Colon (tissue), 2 donors: ENCODE measurements at regions not wholly inside any gene's neighbourhood (a gene's known extent, or its start where the extent isn't known, plus 50 kb on each side); places are given as distances from the start of the nearest gene placed in this dataset.
"Not testable (repeated sequence)": the region's sequence is repeated elsewhere in the genome, so short reads cannot be mapped to it uniquely, and the experiment has no call there.

Experiments used
- FAIRE-seq: peaks from 2 replicates; lab custom pipeline; 2012; peaks lifted over from hg19 to GRCh38; lab: Jason Lieb, UNC
- donor health status: control.
- donor health status: control.

- FAIRE-seq = no peak
These were observed 108.4 kb upstream of the SGCD start for GRCh38 chr5:156218367-156219158.

DNA sequence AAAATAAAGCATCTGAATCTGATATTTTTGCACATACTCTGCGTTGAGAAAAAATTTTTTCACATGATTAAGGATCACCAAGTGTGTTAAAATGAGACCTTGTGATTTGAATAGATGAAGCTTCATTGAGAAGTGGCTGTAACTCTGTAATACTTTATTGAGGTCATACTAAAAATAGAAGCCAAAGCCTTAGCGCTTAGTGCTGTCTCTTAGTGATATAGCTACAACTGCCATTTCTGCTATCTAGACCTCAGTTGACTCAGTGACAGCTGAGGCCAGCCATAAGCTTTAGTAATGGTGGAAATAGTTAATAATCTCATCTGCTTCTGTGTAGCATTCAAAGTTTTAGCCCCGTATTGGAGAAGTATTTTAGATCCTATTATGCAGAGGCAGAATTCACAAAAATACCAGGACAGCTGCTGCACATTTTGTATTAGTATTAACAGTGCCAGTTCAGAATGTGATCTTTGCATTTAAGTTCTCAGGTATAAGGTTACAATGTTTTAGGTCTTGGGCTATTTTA lies 107.4 kb upstream of the SGCD start:
- no peak for FAIRE-seq

DNA sequence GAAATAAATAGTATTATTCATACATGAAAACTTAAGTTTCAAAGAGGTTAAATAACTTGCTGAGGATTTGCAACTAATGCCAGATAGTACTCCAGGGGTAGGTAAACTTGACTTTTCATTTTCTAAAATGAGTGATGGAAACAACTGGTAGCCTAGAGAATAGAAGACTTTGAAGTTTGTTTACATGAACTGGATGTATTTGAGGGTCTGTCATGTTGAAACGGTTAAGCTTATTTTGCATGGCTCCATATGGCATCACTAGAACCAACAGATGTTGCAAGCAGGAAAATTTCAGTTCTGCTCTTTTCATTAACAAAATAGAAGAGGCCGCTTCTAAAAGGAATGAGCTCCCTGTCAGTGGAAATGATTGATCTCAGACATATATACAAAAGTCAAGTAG lies 105.1 kb upstream of the SGCD start:
- FAIRE-seq = no peak

DNA sequence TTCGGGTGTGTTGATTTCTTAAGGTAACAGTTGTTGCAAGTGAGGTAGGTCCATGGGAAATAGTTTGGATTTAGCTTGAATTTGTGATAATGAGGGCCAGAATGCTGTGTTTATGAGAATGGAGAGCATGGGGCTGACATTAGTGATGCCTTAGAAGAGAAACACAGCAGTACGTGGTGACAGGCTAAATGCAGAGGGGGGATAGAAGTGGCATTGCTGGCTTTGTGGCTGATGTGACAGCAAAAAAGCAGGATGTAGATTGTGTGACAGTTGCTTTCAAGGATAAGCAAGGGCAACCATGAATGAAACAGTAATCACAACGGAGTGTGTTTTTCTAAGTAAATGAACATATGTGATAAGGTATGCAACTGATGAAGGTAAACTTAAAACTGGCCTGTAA lies 103.4 kb upstream of the SGCD start:
- FAIRE-seq = no peak

GRCh38 chr5:156226485-156226884 lies 100.5 kb upstream of the SGCD start:
- FAIRE-seq = not testable (repeated sequence)

GRCh38 chr5:156230887-156231286 lies 96.1 kb upstream of the SGCD start:
- FAIRE-seq = no peak

GRCh38 chr5:156232251-156232869 lies 94.6 kb upstream of the SGCD start:
- no peak for FAIRE-seq

DNA sequence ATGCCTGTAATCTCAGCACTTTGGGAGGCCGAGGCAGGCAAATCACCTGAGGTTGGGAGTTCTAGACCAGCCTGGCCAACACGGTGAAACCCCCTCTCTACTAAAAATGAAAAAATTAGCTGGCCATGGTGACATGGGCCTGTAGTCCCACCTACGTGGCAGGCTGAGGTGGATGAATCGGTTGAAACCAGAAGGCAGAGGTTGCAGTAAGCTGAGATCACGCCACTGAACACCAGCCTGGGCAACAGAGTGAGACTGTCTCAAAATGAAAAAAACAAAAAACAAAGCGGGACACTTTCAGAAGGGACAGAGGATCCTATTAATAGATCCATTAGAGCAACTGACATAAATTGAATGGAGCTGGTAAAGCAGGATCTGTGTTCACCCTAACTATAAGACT lies 89.6 kb upstream of the SGCD start:
- FAIRE-seq = no peak

- FAIRE-seq = no peak
These were observed 87.2 kb upstream of the SGCD start for GRCh38 chr5:156239800-156240199.

DNA sequence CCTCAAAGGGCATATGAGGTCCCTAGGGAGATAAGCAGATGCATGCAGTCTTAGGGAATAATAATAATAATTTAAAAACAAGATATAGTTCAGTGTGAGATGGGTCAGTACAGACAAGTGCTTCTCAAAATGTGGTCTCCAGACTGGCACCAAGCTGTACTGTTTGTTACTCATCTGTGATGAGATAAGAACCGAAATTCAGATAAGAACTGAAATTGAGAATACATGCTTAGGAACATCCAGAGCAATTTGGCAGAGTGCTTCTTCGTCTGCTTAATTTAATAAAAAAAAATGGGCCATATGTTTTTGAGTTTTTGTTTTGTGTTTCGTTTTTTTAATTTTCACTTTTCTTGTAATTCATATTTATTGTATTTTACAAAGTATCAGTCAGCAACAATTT lies 86.5 kb upstream of the SGCD start:
- FAIRE-seq = no peak

- FAIRE-seq = no peak
These were observed 85.7 kb upstream of the SGCD start for GRCh38 chr5:156241266-156241665.

GRCh38 chr5:156245895-156246294 lies 81.1 kb upstream of the SGCD start:
- FAIRE-seq = no peak

GRCh38 chr5:156251076-156251475 lies 75.9 kb upstream of the SGCD start:
- FAIRE-seq = no peak

DNA sequence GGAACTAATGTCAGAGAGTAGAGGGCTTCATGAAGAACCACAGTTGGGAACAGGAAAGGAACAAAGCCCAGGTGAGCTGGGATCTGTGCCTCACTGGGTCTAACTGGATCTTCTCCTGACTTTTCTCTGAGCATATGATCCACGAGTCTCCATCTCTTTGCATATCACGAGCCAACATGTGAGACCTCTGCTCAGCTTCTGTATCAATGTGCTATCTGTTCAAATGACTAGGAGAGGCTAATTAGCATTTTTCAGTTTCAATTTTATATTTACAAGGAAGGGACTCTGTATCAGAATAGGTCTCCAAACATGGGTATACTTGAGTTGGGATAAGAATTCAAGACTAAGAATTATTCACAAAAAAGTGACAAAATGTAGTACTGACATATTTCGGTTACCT lies 73.8 kb upstream of the SGCD start:
- no peak for FAIRE-seq

DNA sequence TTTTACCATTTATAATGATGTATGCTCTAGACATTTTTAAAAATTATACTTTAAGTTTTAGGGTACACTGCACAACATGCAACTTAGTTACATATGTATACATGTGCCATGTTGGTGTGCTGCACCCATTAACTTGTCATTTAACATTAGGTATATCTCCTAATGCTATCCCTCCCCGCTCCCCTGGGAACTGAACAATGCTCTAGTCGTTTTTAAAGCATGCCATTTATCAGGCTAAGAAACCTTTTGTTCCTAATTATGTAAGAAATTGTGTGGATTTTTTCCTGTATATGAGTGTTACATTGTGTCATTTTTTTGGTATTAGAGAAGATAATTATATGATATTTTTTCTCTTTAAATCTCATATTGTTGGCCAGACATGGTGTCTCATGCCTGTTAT lies 72.8 kb upstream of the SGCD start:
- FAIRE-seq = no peak

DNA sequence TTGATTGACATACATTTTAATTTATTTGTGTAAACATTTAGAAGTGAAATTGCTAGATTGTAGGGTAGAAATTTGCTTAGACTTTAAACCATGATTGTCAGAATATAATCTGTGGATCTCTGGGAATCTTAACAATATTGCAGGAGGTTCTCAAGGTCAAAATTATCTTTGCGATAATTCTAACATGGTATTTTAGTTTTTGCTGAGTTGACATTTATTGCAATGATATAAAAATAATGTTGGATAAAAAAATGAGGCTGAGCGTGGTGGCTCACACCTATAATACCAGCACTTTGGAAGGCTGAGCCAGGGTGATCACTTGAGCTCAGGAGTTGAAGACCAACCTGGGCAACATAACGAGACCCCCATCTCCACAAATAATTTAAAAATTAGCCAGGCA lies 70.3 kb upstream of the SGCD start:
- no peak for FAIRE-seq

- FAIRE-seq = no peak
These were observed 68.0 kb upstream of the SGCD start for GRCh38 chr5:156258934-156259333.

DNA sequence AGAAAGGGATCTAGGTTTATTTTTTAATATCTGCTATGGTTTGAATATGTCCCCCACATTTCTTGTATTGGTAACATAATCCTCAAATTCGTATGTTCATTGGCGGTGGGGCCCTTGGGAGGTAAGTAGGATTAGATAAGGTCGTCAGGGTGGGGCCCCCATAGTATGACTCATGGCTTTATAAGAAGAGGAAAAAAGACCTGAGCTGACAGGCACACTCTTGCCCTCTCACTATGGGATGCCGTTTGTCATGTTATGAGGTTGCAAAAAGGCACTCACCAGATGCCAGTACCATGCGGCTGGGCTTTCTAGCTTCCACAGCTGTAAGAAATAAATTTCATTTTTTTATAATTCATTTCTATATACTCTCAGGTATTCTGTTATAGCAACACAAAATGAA lies 67.3 kb upstream of the SGCD start:
- no peak for FAIRE-seq

- FAIRE-seq = no peak
These were observed 65.6 kb upstream of the SGCD start for GRCh38 chr5:156261275-156261939.

DNA sequence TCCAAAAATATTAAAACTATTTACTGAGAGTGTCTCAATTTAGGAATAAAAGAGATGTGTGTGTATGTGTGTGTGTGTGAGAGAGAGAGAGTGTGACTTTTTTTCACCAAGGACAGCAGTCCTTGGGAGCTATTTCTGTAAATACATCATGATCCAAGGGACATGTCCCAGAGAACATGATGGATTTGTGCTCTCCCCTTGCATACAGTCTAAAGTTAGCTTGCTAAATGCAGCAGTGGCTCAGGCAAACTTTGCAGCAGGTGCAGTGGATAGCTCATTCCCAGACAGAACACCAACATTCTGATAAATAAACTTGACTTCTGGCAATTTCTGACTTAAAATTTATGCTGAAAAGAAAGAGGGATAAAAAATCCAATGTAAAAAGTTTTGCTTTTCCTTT lies 55.4 kb upstream of the SGCD start:
- FAIRE-seq = no peak

- no peak for FAIRE-seq
These were observed 54.8 kb upstream of the SGCD start for GRCh38 chr5:156272139-156272538.

DNA sequence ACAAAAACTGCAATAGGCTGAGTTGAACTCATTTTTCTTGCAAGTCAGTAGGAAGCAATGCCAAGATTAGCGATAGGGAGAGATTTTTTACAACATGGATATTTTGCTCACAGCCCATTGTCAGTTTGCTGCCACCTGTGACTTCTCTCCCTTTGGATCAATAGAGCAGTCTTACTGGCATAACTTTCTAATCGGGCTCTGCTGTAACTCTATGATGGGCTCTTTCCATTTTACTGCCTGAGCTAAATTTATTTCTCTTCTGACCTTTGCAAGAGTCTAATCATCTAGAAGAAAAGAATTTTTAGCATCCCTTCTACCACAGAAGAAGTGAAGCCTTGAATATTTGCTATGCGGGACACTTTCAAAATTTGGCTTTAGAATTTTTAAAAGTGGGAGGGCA lies 53.6 kb upstream of the SGCD start:
- no peak for FAIRE-seq

DNA sequence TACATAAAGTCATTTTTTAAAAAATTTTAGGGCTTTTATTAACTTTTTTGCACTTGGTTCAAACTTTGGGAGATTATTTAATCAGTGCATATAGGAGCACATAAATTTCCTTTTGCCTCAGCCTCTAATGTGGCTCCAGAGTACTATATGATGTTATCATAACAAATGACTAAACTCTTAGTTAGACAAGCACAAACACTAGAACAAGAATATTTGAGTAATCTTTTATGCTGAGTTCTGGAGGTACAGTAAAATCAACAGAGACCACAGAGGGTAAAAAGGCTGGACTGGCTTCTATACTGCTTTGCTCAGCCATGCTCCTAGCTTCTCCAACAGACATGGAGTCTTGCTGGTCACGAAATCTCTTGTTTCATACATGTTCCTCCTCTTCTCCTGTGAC lies 52.5 kb upstream of the SGCD start:
- no peak for FAIRE-seq
